ENCODE measurements at regions not wholly inside any gene's neighbourhood (a gene's known extent, or its start where the extent isn't known, plus 50 kb on each side); places are given as distances from the start of the nearest gene placed in this dataset.

DNA sequence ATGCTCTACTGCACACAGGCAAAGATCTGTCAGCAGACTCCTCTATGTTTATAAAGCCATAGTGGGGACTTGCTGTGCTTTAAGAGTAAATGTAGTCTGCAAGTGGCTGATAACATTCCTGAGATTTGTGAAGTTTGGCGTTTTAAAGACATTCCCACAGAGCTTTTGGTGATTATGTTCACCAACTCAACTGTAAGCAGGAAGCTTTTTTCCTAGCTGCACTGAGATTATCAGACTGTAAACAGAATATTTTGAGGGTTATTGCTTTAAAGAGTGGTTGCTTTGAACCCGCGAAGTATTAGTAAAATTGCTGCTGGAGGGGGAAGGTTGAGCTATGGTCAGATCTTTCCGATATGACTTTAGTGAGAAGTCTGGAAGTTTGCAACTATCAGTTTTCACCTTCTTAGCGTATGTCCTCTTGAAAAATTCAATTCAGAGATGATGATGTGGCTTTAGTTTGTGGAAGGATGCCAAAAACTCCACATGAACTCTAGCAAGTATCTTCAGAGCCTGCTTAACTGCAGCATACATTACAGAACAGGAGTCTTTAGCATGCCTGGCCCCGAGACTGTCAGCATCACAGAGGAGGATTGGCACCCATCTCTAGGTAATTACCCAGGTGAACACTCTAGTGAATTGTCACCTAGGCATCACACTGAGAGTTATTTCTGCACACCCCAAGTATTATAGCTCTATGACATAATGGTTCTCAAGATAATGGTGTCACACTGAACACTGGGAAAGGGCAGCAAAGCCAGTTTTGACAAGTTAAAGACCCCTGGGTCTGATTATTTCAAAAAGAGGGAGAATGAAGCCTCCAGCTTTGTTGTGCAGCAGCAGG is 89.9 kb downstream of the MTNR1B start:
- peak; percentile 90 for DNase-seq
- Histone ChIP-seq H3K4me2 (ENCODE audit: low read depth, low read length) (peak overlapping the region; percentile 62), H3K9ac (ENCODE audit: low read depth, low read length) (no peak overlapping the region; the same call in 1 of the 2 replicates)
- TF ChIP-seq, protein P1, sequence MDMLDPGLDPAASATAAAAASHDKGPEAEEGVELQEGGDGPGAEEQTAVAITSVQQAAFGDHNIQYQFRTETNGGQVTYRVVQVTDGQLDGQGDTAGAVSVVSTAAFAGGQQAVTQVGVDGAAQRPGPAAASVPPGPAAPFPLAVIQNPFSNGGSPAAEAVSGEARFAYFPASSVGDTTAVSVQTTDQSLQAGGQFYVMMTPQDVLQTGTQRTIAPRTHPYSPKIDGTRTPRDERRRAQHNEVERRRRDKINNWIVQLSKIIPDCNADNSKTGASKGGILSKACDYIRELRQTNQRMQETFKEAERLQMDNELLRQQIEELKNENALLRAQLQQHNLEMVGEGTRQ (IDR thresholded peaks at IDR 0.05; ENCODE audit: low read depth, low read length), result no peak
- TF ChIP-seq, protein P2, sequence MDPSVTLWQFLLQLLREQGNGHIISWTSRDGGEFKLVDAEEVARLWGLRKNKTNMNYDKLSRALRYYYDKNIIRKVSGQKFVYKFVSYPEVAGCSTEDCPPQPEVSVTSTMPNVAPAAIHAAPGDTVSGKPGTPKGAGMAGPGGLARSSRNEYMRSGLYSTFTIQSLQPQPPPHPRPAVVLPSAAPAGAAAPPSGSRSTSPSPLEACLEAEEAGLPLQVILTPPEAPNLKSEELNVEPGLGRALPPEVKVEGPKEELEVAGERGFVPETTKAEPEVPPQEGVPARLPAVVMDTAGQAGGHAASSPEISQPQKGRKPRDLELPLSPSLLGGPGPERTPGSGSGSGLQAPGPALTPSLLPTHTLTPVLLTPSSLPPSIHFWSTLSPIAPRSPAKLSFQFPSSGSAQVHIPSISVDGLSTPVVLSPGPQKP (IDR thresholded peaks at IDR 0.05; ENCODE audit: borderline replicate concordance, low read depth, low read length), result no peak
- TF ChIP-seq CHD1 (IDR thresholded peaks at IDR 0.05; ENCODE audit: low read depth, low read length) (no peak), FOS (IDR thresholded peaks at IDR 0.05; ENCODE audit: low read depth, low read length) (no peak), CEBPB (IDR thresholded peaks at IDR 0.05; ENCODE audit: low read depth, low read length) (no peak), MAZ (IDR thresholded peaks at IDR 0.05; ENCODE audit: borderline replicate concordance, low read depth, low read length) (no peak), NFE2L2 (IDR thresholded peaks at IDR 0.05; ENCODE audit: low read depth, low read length) (no peak), BHLHE40 (IDR thresholded peaks at IDR 0.05; ENCODE audit: low read depth, low read length) (no peak), RAD21 (IDR thresholded peaks at IDR 0.05; ENCODE audit: low read length) (no peak), MAFK (IDR thresholded peaks at IDR 0.05; ENCODE audit: low read depth, low read length) (no peak), RFX5 (IDR thresholded peaks at IDR 0.05; ENCODE audit: low read depth, low read length) (no peak), MXI1 (IDR thresholded peaks at IDR 0.05; ENCODE audit: borderline replicate concordance, low read depth, low read length) (no peak), POLR2A (IDR thresholded peaks at IDR 0.05; ENCODE audit: low read depth, low read length) (no peak)
- TF ChIP-seq, protein P3, sequence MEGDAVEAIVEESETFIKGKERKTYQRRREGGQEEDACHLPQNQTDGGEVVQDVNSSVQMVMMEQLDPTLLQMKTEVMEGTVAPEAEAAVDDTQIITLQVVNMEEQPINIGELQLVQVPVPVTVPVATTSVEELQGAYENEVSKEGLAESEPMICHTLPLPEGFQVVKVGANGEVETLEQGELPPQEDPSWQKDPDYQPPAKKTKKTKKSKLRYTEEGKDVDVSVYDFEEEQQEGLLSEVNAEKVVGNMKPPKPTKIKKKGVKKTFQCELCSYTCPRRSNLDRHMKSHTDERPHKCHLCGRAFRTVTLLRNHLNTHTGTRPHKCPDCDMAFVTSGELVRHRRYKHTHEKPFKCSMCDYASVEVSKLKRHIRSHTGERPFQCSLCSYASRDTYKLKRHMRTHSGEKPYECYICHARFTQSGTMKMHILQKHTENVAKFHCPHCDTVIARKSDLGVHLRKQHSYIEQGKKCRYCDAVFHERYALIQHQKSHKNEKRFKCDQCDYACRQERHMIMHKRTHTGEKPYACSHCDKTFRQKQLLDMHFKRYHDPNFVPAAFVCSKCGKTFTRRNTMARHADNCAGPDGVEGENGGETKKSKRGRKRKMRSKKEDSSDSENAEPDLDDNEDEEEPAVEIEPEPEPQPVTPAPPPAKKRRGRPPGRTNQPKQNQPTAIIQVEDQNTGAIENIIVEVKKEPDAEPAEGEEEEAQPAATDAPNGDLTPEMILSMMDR (conservative IDR thresholded peaks at IDR 0.05; ENCODE audit: low read depth, low read length), result no peak

More for the DNA sequence above, 89.9 kb downstream of the MTNR1B start:
- Histone ChIP-seq H3K79me1 (ENCODE audit: low read depth in 1 of 2, low read length in 2 of 2) (no peaks in the 10 kb centered on the region), H3K56ac (ENCODE audit: extremely low read depth, insufficient read depth, low read length) (peak overlapping the region; percentile 36), H4K20me1 (ENCODE audit: insufficient read depth, low read length) (no peaks in the 10 kb centered on the region), H2BK15ac (ENCODE audit: low read depth, low read length) (peak overlapping the region; percentile 62; the same call in 1 of the 3 replicates), H2BK5ac (ENCODE audit: low read depth, low read length, poor library complexity, severe bottlenecking) (peak overlapping the region; percentile 77), H2AFZ (replicated peaks; ENCODE audit: low read length, poor library complexity) (no peak overlapping the region), H3K36me3 (ENCODE audit: control insufficient read depth, insufficient read depth, low read length) (no peaks in the 10 kb centered on the region), H3K4me3 (ENCODE audit: insufficient read depth, low read depth, low read length) (no peak overlapping the region), H3K4ac (ENCODE audit: low read depth, low read length) (peak overlapping the region; percentile 47), H4K91ac (ENCODE audit: insufficient read depth, low read depth, low read length) (peak overlapping the region; percentile 31; the same call in 1 of the 2 replicates), H3K27ac (ENCODE audit: insufficient read depth, low read length) (peak overlapping the region; percentile 61; the same call in 1 of the 2 replicates), H4K8ac (ENCODE audit: low read depth in 2 of 2, low read length in 2 of 2) (peak overlapping the region; percentile 39 to 49; a peak in 3 of 4 replicates), H2AK5ac (ENCODE audit: low read depth, low read length) (no peak overlapping the region), H3K9me3 (ENCODE audit: control insufficient read depth, insufficient read depth, low read length) (no peaks in the 10 kb centered on the region), H2BK20ac (ENCODE audit: low read depth, low read length) (peak overlapping the region; percentile 73), H2BK120ac (ENCODE audit: low read depth, low read length) (peak overlapping the region; percentile 62), H4K5ac (ENCODE audit: low read depth, low read length) (peak overlapping the region; percentile 19; the same call in 1 of the 2 replicates), H3K27me3 (ENCODE audit: control insufficient read depth, insufficient read depth, low read length) (no peaks in the 10 kb centered on the region), H2AK9ac (replicated peaks; ENCODE audit: low read depth, low read length, poor library complexity) (no peak overlapping the region), H3K18ac (ENCODE audit: low read depth, low read length) (peak overlapping the region; percentile 36; the same call in 1 of the 2 replicates), H3K23ac (ENCODE audit: low read depth, low read length) (peak overlapping the region; percentile 57; the same call in 1 of the 2 replicates), H3K4me1 (ENCODE audit: control insufficient read depth, insufficient read depth, low read length) (peaks cover 16% of the 10 kb centered on the region), H3K14ac (replicated peaks; ENCODE audit: low read depth, low read length) (peak overlapping the region; percentile 33; the same call in 1 of the 2 replicates), H3K9me1 (ENCODE audit: insufficient read depth, low read length) (peaks cover 9% of the 10 kb centered on the region)
- no CpG with 5 or more reads among the region's 6 CpGs for WGBS, 2 experiments (ENCODE audit: extremely low coverage in 2 of 2, insufficient read length in 1 of 2)
- BruUV-seq (replicated peaks), result no TSS peak
- intact Hi-C loops (cut with micrococcal nuclease), result loop anchor here (5.0 kb wide), 1 partner anchor 73 kb away; no protein-coding TSS in a partner anchor
- in situ Hi-C loops (cut with MboI; ENCODE audit: low sequenced_read_pairs), result no loop called here
- ATAC-seq (ENCODE audit: low read depth), result peak; percentile 54
- POLR2A ChIA-PET (ENCODE audit: unreplicated experiment), result no interaction called here
- CTCF ChIA-PET, result interaction anchor here (0.9 to 1.0 kb wide), 2 partner anchors 30 to 174 kb away, joined by 3 read pairs; no protein-coding TSS in a partner anchor
- dilution Hi-C loops (cut with HindIII; ENCODE audit: low sequenced_read_pairs, unreplicated experiment), result no loop called here

Measured in IMR-90 (cell line).